ENCODE measurements at regions not wholly inside any gene's neighbourhood (a gene's known extent, or its start where the extent isn't known, plus 50 kb on each side); places are given as distances from the start of the nearest gene placed in this dataset.

DNA sequence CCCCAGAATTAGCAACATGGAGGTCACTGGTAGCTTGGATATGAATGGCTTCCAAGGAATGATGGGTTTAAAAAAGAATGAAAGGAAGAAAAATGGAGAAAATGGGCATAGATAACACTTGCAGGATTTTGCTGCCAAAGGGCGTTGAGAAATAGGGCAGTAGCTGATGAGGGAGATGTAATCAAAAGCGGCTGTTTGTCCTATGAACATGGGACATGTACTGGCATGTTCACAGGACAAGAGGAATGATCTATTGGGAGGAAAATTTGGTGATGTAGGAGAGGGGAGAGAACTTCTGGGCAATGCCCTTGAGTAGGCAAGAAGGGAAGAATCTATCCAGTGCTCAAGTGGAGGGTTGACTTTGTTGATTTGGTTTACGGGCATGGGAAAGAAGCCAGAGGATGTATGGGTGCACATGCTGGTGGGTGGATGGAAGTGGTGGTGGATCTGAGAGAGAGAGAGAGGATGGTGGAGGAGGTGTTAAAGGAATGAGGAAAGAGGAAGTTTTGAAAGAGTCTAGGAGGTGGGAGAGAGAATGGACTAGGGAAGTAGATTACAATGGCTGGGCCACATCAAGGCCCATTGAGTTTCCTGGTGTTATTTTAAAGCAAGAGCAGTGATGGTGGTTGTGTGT lies 115.1 kb upstream of the MVB12B start:
- WGBS, 4 donors, result 71 to 80% (median 77%) methylated on average over 3 of the region's 3 CpGs
- no peak for DNase-seq
- Histone ChIP-seq H3K36me3 (replicated peaks in 1 of 2) (no peaks in the 10 kb centered on the region), H3K4me1 (replicated peaks in 1 of 2) (no peaks in the 10 kb centered on the region), H3K4me3 (no peak overlapping the region), H3K9me3 (replicated peaks in 1 of 3) (peaks cover 0 to 4% (median 0%) of the 10 kb centered on the region in 3 donors), H3K27me3 (peaks cover 3% of the 10 kb centered on the region), H3K27ac (no peak overlapping the region)
- intact Hi-C loops (cut with DNase I), result no loop called here
- TF ChIP-seq POLR2A (IDR thresholded peaks at IDR 0.05), result no peak
- TF ChIP-seq, protein P1, sequence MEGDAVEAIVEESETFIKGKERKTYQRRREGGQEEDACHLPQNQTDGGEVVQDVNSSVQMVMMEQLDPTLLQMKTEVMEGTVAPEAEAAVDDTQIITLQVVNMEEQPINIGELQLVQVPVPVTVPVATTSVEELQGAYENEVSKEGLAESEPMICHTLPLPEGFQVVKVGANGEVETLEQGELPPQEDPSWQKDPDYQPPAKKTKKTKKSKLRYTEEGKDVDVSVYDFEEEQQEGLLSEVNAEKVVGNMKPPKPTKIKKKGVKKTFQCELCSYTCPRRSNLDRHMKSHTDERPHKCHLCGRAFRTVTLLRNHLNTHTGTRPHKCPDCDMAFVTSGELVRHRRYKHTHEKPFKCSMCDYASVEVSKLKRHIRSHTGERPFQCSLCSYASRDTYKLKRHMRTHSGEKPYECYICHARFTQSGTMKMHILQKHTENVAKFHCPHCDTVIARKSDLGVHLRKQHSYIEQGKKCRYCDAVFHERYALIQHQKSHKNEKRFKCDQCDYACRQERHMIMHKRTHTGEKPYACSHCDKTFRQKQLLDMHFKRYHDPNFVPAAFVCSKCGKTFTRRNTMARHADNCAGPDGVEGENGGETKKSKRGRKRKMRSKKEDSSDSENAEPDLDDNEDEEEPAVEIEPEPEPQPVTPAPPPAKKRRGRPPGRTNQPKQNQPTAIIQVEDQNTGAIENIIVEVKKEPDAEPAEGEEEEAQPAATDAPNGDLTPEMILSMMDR (IDR thresholded peaks at IDR 0.05), result no peak

DNA sequence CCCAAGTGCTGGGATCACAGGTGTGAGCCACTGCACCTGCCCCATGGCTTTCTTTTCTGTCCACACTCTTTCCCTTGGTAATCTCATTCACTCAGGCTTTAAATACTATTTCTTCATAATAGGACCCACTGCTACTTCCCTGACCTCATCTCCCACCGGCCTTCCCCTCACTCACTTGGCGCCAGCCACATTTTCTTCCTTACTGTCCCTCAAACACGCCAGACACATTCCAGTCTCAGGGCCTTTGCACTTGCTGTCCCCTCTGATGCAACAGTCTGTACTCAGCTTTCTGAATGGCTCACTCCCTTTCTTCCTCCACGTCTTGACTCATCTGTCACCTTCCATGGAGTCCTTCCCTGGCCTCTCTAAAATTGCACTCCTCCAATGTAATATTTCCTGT lies 111.1 kb upstream of the MVB12B start:
- no peak overlapping the region for H3K4me3 ChIP-seq
- WGBS, 4 donors, result 70 to 84% (median 78%) methylated on average over 4 of the region's 4 CpGs
- no peak for DNase-seq
- H3K27ac ChIP-seq, result no peak overlapping the region
- H3K9me3 ChIP-seq (replicated peaks in 1 of 3), result peaks cover 0 to 4% (median 0%) of the 10 kb centered on the region in 3 donors
- intact Hi-C loops (cut with DNase I), result no loop called here
- no peaks in the 10 kb centered on the region for H3K36me3 ChIP-seq (replicated peaks in 1 of 2)
- TF ChIP-seq POLR2A (IDR thresholded peaks at IDR 0.05), result no peak
- TF ChIP-seq, protein P1 (IDR thresholded peaks at IDR 0.05), result no peak
- peaks cover 4% of the 10 kb centered on the region for H3K27me3 ChIP-seq
- H3K4me1 ChIP-seq (replicated peaks in 1 of 2), result no peaks in the 10 kb centered on the region

DNA sequence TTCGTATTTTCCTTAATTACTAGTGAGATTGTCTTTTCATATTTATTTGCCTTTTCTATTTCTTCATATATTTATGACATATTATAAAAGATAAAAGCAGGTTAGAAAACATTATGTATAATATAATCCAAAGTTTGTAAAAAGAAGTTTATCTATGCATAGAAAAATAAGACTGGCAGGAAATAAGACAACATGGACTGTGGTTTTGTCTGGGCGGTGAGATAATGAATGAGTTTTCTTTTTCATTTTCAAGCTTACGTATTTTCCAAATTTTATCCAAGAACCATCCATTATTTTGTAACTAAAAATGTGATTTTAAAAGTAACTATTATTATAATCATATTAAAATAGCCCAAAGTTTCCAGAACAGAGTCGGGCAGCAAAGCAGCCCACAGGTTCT lies 109.8 kb upstream of the MVB12B start:
- intact Hi-C loops (cut with DNase I), result no loop called here
- TF ChIP-seq, protein P1 (IDR thresholded peaks at IDR 0.05), result no peak
- no peak for DNase-seq
- Histone ChIP-seq H3K27ac (no peak overlapping the region), H3K27me3 (peaks cover 14% of the 10 kb centered on the region), H3K36me3 (replicated peaks in 1 of 2) (no peaks in the 10 kb centered on the region), H3K4me1 (replicated peaks in 1 of 2) (no peaks in the 10 kb centered on the region), H3K4me3 (no peak overlapping the region), H3K9me3 (replicated peaks in 1 of 3) (peaks cover 0 to 4% (median 0%) of the 10 kb centered on the region in 3 donors)
- 66 to 78% (median 71%) methylated on average over 4 of the region's 4 CpGs for WGBS, 4 donors

DNA sequence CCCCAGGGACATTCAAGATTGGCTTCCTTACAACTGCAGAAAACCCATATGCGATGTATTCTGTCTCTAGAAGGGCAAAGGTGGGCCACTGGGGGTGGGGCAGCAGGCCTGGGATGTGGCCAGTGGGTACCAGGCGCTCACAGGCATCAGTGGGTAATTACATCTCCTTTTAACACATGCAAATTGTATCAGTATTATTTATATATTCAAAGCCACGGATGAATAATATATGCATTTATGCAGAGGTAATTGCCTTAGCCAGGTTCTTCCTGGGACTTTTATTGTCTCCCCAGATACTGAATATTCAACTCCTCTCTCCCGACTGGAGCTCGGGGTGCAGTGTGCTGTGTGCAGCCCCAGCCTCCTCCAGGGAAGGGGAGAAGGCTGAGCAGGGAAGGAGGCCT lies 109.4 kb upstream of the MVB12B start:
- WGBS, 4 donors, result 61 to 72% (median 71%) methylated on average over 4 to 5 of the region's 5 CpGs
- TF ChIP-seq, protein P1 (IDR thresholded peaks at IDR 0.05), result no peak
- no peak for TF ChIP-seq POLR2A (IDR thresholded peaks at IDR 0.05)

More for the DNA sequence above, 109.4 kb upstream of the MVB12B start:
- Histone ChIP-seq H3K4me1 (replicated peaks in 1 of 2) (no peaks in the 10 kb centered on the region), H3K4me3 (no peak overlapping the region), H3K9me3 (replicated peaks in 1 of 3) (peaks cover 0 to 4% (median 0%) of the 10 kb centered on the region in 3 donors), H3K36me3 (replicated peaks in 1 of 2) (no peaks in the 10 kb centered on the region), H3K27ac (no peak overlapping the region), H3K27me3 (peaks cover 18% of the 10 kb centered on the region)
- DNase-seq, result no peak
- intact Hi-C loops (cut with DNase I), result no loop called here
